ENCODE measurements at regions not wholly inside any gene's neighbourhood (a gene's known extent, or its start where the extent isn't known, plus 50 kb on each side); places are given as distances from the start of the nearest gene placed in this dataset.
A peak's percentile ranks its signal among the peaks of the same experiment; 100 is the strongest.

DNA sequence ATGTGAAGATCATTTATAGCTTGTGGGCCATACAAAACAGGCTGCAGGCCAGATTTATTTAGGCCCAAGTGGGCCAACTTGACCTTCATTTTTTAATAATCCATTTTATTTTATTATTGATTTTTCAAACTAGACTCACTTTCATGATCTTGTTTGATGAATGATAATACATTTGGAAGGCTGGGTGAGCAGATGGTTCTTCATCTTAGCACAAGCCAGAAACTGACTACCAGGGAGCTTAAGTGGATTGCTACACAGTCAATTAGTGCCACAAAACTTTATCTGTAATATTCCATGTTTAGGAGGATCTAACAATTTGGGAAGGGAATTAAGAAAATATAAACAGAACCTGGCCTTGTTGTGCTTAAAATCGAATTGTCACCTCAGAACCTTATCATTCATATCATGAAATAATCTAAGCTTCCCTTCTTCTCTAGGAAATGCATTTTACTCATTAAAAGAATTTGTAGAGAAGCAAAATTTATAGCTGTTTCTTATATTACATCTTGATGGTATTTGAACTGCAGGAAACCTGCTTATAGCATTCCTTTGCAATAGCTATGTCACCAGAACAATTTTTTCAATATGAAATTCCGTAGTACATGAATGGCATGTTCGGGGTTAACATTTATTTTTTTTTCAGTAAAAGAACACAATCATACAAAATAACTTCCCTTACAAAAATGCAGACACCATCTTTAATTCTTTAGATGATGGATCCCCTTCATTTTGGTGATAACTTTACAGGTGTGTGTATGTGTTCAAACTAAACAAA, 62.0 kb upstream of the CSRP2 start (continued):
- no peak for TF ChIP-seq POLR2A (IDR thresholded peaks at IDR 0.05; ENCODE audit: low read depth, low read length)

DNA sequence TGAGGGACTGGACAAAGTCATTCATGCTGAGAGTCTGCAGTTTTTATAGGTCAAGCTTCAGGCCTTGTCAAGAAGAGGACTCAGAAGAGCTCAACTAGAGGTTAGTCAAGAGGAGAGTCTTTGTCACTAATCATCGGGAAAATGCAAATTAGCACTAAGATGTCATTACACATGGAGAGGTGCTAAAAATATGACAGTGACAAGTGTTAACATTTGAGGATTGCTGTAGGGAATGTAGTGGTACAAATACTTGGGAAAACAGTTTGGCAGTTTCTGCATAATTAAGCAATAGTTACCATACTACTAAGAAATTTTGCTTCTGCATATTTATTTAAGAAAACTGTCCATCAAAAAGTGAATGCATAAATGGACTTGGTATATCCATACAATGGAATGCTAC, 60.9 kb upstream of the CSRP2 start:
- Histone ChIP-seq H2AFZ (replicated peaks; ENCODE audit: low read length, poor library complexity) (no peak overlapping the region), H3K36me3 (ENCODE audit: control insufficient read depth, insufficient read depth, low read length) (no peaks in the 10 kb centered on the region), H4K20me1 (ENCODE audit: insufficient read depth, low read length) (no peaks in the 10 kb centered on the region), H3K23ac (ENCODE audit: low read depth, low read length) (no peak overlapping the region), H3K9me3 (ENCODE audit: control insufficient read depth, insufficient read depth, low read length) (no peaks in the 10 kb centered on the region), H3K4ac (ENCODE audit: low read depth, low read length) (no peak overlapping the region), H3K27ac (ENCODE audit: insufficient read depth, low read length) (no peak overlapping the region), H2AK5ac (ENCODE audit: low read depth, low read length) (no peak overlapping the region), H2BK120ac (ENCODE audit: low read depth, low read length) (no peak overlapping the region; the same call in 1 of the 2 replicates), H3K4me3 (ENCODE audit: insufficient read depth, low read depth, low read length) (no peak overlapping the region), H3K4me1 (ENCODE audit: control insufficient read depth, insufficient read depth, low read length) (peaks cover 6% of the 10 kb centered on the region), H3K9ac (ENCODE audit: low read depth, low read length) (no peak overlapping the region), H3K56ac (ENCODE audit: extremely low read depth, insufficient read depth, low read length) (no peak overlapping the region), H3K18ac (ENCODE audit: low read depth, low read length) (no peak overlapping the region), H3K79me1 (ENCODE audit: low read depth in 1 of 2, low read length in 2 of 2) (no peaks in the 10 kb centered on the region), H4K5ac (ENCODE audit: low read depth, low read length) (no peak overlapping the region), H2AK9ac (replicated peaks; ENCODE audit: low read depth, low read length, poor library complexity) (no peak overlapping the region), H3K4me2 (ENCODE audit: low read depth, low read length) (no peak overlapping the region), H2BK5ac (ENCODE audit: low read depth, low read length, poor library complexity, severe bottlenecking) (no peak overlapping the region), H3K9me1 (ENCODE audit: insufficient read depth, low read length) (0 out of 2 replicates have a peak, but pooled peaks cover 4% of the 10 kb centered on the region), H2BK15ac (ENCODE audit: low read depth, low read length) (no peak overlapping the region), H3K14ac (replicated peaks; ENCODE audit: low read depth, low read length) (0 out of 2 replicates have a peak overlapping the region, but pooled peaks have one; percentile 19), H2BK20ac (ENCODE audit: low read depth, low read length) (no peak overlapping the region), H3K27me3 (ENCODE audit: control insufficient read depth, insufficient read depth, low read length) (no peaks in the 10 kb centered on the region), H4K91ac (ENCODE audit: insufficient read depth, low read depth, low read length) (no peak overlapping the region), H4K8ac (ENCODE audit: low read depth in 2 of 2, low read length in 2 of 2) (no peak overlapping the region)
- no peak for ATAC-seq (ENCODE audit: low read depth)
- TF ChIP-seq, protein P1, sequence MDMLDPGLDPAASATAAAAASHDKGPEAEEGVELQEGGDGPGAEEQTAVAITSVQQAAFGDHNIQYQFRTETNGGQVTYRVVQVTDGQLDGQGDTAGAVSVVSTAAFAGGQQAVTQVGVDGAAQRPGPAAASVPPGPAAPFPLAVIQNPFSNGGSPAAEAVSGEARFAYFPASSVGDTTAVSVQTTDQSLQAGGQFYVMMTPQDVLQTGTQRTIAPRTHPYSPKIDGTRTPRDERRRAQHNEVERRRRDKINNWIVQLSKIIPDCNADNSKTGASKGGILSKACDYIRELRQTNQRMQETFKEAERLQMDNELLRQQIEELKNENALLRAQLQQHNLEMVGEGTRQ (IDR thresholded peaks at IDR 0.05; ENCODE audit: low read depth, low read length): no peak
- TF ChIP-seq, protein P2, sequence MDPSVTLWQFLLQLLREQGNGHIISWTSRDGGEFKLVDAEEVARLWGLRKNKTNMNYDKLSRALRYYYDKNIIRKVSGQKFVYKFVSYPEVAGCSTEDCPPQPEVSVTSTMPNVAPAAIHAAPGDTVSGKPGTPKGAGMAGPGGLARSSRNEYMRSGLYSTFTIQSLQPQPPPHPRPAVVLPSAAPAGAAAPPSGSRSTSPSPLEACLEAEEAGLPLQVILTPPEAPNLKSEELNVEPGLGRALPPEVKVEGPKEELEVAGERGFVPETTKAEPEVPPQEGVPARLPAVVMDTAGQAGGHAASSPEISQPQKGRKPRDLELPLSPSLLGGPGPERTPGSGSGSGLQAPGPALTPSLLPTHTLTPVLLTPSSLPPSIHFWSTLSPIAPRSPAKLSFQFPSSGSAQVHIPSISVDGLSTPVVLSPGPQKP (IDR thresholded peaks at IDR 0.05; ENCODE audit: borderline replicate concordance, low read depth, low read length): no peak
- TF ChIP-seq MAFK (IDR thresholded peaks at IDR 0.05; ENCODE audit: low read depth, low read length): no peak
- in situ Hi-C loops (cut with MboI; ENCODE audit: low sequenced_read_pairs) (no loop called here), dilution Hi-C loops (cut with HindIII; ENCODE audit: low sequenced_read_pairs, unreplicated experiment) (no loop called here), intact Hi-C loops (cut with micrococcal nuclease) (no loop called here)
- CTCF ChIA-PET: interaction anchor here (0.6 kb wide), 1 partner anchor 112 kb away, joined by 3 read pairs; no protein-coding TSS in a partner anchor
- DNase-seq: no peak
- no TSS peak for BruUV-seq (replicated peaks)
- no CpG with 5 or more reads among the region's 1 CpG for WGBS, 2 experiments (ENCODE audit: extremely low coverage in 2 of 2, insufficient read length in 1 of 2)
- POLR2A ChIA-PET (ENCODE audit: unreplicated experiment): no interaction called here
